Osteoblast (primary cell): ENCODE measurements at regions not wholly inside any gene's neighbourhood (a gene's known extent, or its start where the extent isn't known, plus 50 kb on each side); places are given as distances from the start of the nearest gene placed in this dataset.

Experiments used
- DNase-seq: peaks from one replicate; pipeline ENCODE4 v3.0.0; 2011; ENCODE audit warnings: low spot score, mixed read lengths; ENCODE audit not compliant: insufficient read length; ENCODE audit errors: missing footprints
- H2AFZ ChIP-seq: 2 replicates; pipeline ENCODE4 v1.6.0; 2011; ENCODE audit warnings: mild to moderate bottlenecking, low read length
- H3K27ac ChIP-seq: 2 replicates; pipeline ENCODE4 v1.5.1; 2011; ENCODE audit warnings: mild to moderate bottlenecking, low read depth, low read length, moderate library complexity
- H3K27me3 ChIP-seq: 2 replicates; pipeline ENCODE4 v1.6.0; 2012; ENCODE audit warnings: mild to moderate bottlenecking, control low read depth, inconsistent platforms, low read length, moderate library complexity; ENCODE audit not compliant: insufficient read depth
- H3K36me3 ChIP-seq: 2 replicates; pipeline ENCODE4 v1.5.1; 2011; ENCODE audit warnings: mild to moderate bottlenecking, low read length, control low read depth, moderate library complexity; ENCODE audit not compliant: insufficient read depth
- H3K4me1 ChIP-seq: 2 replicates; pipeline ENCODE4 v1.5.1; 2011; ENCODE audit warnings: mild to moderate bottlenecking, low read length, control low read depth, moderate library complexity; ENCODE audit not compliant: insufficient read depth
- H3K4me2 ChIP-seq: 2 replicates; pipeline ENCODE4 v1.6.0; 2011; ENCODE audit warnings: mild to moderate bottlenecking, low read length; ENCODE audit not compliant: insufficient read depth
- H3K4me3 ChIP-seq: fragments of 200-600 bp; sonication (generic); 3 replicates; pipeline ENCODE4 v1.5.1; 2012; ENCODE audit warnings: mild to moderate bottlenecking, low read length, inconsistent platforms; ENCODE audit not compliant: insufficient read depth
- H3K79me2 ChIP-seq: 2 replicates; pipeline ENCODE4 v1.6.0; 2012; ENCODE audit warnings: mild to moderate bottlenecking, low read length, control low read depth, inconsistent platforms; ENCODE audit not compliant: insufficient read depth
- H3K9me3 ChIP-seq: 2 replicates; pipeline ENCODE4 v1.5.1; 2011; ENCODE audit warnings: low read depth, low read length, control low read depth
- H4K20me1 ChIP-seq: 2 replicates; pipeline ENCODE4 v1.6.0; 2012; ENCODE audit warnings: mild to moderate bottlenecking, low read length, control low read depth; ENCODE audit not compliant: insufficient read depth
- CTCF ChIP-seq: IDR thresholded peaks from 2 replicates; pipeline ENCODE4 v1.5.1; 2011; ENCODE audit warnings: mild to moderate bottlenecking, low read depth, low read length, moderate library complexity; ENCODE audit errors: extremely low read depth

GRCh38 chr3:112751564-112752512, 94.8 kb downstream of the CD200R1L start:
- Histone ChIP-seq H3K4me1 (peaks cover 7% of the 10 kb centered on the region), H3K27me3 (no peaks in the 10 kb centered on the region), H3K4me2 (no peak overlapping the region), H3K4me3 (no peak overlapping the region), H3K27ac (no peak overlapping the region), H3K36me3 (no peaks in the 10 kb centered on the region), H2AFZ (no peak overlapping the region), H4K20me1 (no peaks in the 10 kb centered on the region), H3K9me3 (no peaks in the 10 kb centered on the region), H3K79me2 (no peaks in the 10 kb centered on the region)
- no peak for DNase-seq
- TF ChIP-seq CTCF, result no peak

GRCh38 chr3:112751061-112751460, 95.6 kb downstream of the CD200R1L start:
- no peaks in the 10 kb centered on the region for H4K20me1 ChIP-seq
- H2AFZ ChIP-seq, result no peak overlapping the region
- H3K9me3 ChIP-seq, result no peaks in the 10 kb centered on the region
- no peak overlapping the region for H3K4me2 ChIP-seq
- H3K36me3 ChIP-seq, result no peaks in the 10 kb centered on the region
- peaks cover 15% of the 10 kb centered on the region for H3K4me1 ChIP-seq
- no peak overlapping the region for H3K4me3 ChIP-seq
- no peak overlapping the region for H3K27ac ChIP-seq
- DNase-seq, result no peak
- H3K79me2 ChIP-seq, result no peaks in the 10 kb centered on the region
- TF ChIP-seq CTCF, result no peak
- no peaks in the 10 kb centered on the region for H3K27me3 ChIP-seq

GRCh38 chr3:112747624-112748023, 99.0 kb downstream of the CD200R1L start:
- no peak overlapping the region for H2AFZ ChIP-seq

More at GRCh38 chr3:112747624-112748023, 99.0 kb downstream of the CD200R1L start:
- Histone ChIP-seq H3K27ac (no peak overlapping the region), H3K4me1 (peaks cover 16% of the 10 kb centered on the region), H4K20me1 (no peaks in the 10 kb centered on the region), H3K4me3 (no peak overlapping the region), H3K36me3 (no peaks in the 10 kb centered on the region), H3K79me2 (no peaks in the 10 kb centered on the region), H3K9me3 (no peaks in the 10 kb centered on the region), H3K27me3 (no peaks in the 10 kb centered on the region), H3K4me2 (no peak overlapping the region)
- DNase-seq, result no peak
- TF ChIP-seq CTCF, result no peak
